ENCODE measurements at regions not wholly inside any gene's neighbourhood (a gene's known extent, or its start where the extent isn't known, plus 50 kb on each side); places are given as distances from the start of the nearest gene placed in this dataset.

GRCh38 chr2:76170009-76170384 is 459.3 kb upstream of the GCFC2 start:
- no peak for TF ChIP-seq CTCF (IDR thresholded peaks at IDR 0.05)
- no peak for TF ChIP-seq POLR2A (IDR thresholded peaks at IDR 0.05)
